GM18907 (cell line): ENCODE measurements at regions not wholly inside any gene's neighbourhood (a gene's known extent, or its start where the extent isn't known, plus 50 kb on each side); places are given as distances from the start of the nearest gene placed in this dataset.

Experiments used
- ATAC-seq: cut with Tn5 transposase; IDR thresholded peaks from one replicate; pipeline ENCODE4 v1.9.1; 2021; ENCODE audit warnings: mild to moderate bottlenecking, moderate library complexity; ENCODE audit not compliant: unreplicated experiment

DNA sequence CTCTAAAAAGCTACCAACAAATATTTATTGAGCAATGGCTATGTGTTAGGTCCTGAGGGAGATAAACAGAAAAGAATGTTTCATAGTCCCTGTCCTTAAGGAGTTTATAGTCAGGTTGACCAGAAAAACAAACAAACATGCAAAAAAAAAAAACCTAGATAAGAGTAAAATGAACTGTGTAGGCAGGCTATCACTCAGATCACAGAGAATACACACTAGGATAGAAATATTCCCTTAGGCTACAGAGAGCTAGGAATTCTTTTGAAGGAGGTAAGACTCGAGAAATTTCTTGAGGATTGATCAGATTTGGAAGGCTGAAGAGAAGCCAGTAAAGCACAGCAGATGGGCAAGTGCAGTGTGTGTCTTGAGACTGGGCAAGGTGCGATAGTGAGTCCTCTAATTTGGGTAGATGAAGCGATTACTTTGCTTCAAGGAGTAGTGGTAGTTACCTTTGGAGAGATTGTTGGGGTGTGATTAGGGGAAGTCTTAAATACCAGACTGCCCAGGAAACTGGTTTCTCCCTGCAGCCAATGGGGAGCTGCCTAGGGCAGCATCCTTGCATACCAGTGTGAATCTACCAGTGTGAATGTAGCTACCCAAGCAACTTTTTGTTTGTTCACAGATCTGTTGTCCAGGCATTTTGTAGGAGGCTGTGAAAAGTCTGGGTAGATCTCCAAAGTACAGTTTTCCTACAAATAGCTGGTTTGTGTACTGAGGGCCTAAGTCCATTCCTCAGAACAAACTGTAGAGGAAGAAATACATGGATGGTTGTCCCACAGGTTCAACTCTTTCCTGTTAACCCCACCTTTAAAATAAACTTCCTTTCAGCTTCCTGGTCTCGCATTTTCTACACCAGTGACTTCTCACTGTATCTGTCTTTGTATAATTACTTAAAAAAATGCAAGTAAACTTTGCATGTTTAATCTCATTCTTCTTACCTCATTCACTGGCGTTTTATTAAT lies 314.1 kb downstream of the KLF5 start:
- no peak for ATAC-seq

DNA sequence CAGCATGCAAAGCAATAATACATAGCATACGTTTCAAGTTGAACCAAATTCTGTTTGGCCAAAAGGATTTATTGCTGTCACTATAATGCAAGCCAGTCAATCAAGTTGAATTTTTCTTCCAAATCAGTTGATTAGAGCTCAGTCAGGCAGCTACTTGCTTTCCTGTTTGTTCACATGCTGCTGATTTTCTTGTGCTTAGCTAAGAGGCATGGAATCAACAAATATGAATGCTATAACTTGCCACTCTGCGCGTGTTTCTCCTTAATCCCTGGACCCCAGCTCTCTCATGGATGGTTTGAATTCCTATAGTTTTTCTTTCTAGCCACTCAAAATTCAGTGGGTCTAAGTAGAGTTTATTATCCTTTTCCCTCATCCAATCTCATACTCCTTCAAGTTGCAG lies 311.3 kb downstream of the KLF5 start:
- no peak for ATAC-seq

DNA sequence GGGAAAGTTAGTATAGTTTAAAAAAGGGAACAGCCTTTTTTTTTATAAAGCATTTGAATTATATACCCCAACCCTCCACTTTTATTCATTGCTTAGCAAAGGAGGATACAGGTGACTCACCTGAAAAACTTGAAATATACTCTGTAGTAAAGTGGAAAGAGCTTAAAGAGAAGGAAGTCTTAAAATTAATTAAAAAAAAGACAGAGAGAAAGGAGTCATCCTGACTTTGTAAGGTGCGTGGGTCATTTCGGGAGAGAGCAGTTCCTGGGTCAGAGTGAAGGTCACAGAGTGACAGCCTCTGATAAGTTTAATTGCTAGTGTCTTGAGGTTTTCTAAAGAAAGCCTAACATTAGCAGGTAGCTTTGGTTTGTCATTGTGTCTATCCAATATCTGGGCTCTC lies 310.3 kb downstream of the KLF5 start:
- ATAC-seq, result no peak

DNA sequence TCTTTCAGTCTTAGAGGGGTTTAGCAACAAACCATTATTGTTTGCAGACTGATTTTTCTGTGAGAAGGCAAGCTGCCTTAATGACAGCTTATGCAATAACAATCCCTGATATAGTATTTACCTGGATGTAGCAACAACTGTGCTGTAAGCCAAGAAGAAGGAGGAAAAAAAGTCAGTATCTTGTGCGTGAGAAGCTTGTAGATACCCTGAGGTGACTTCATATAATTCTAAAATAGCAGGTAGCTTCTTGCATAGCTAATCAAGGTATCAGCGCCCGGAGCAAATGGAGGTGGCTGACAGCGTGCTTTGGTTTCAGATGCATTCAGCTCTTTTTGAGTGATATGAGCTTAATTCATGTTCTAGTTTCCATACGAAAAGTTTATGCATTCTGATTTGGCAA lies 309.8 kb downstream of the KLF5 start:
- ATAC-seq, result no peak

DNA sequence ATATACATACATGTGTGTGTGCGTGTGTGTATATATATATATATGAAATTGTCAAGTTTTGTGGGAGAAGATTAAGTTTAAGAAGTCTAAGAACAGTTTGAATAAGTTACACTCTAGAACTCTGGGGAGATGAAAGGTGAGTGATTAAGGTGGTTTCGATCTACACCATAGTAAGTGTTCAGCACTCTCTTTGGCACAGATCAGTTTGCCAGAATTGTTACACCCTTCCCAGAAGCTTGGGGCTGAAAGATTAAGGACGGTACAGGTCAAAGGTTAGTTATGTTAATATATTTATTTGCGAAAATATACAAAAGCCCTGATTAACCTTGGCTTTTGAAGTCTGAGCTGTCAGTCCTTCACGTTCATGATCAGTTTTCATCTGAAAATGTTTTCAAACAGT lies 309.1 kb downstream of the KLF5 start:
- ATAC-seq, result no peak

DNA sequence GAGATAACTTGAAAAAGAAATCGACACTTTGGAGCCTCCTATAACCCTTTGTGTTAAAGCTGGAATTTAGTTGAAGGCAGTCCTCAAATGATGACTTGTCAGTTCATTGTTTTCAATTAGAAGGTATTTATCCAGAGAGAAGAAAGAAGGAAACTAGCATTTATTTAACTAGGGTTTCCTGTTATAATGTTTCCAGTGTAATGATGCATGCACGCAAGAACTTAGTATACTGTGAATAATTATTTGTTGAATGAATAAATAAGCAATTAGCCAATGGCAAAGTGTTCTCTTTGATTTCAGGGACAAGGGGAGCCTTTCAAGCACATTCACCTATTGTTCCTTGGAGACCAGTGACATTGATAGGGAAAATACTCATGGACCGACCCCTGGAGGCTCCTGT lies 307.4 kb downstream of the KLF5 start:
- no peak for ATAC-seq

DNA sequence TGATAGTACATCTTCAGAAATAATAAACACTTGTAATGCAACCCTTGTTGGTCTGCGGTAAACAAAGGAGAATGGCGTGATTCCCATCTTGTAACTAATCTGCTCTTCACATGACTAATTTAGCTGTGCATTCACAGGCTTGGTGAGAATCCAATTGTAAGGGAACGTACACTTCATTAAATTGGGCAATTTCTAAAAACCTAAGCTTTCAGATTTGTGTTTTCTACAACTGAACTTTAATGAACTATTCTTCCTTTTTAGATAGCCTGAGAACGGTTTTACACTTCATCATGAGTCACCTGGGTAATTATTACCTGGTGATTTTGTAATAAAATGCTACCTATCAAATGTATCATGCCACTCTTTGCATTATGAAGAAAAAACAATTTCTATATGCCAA lies 306.9 kb downstream of the KLF5 start:
- ATAC-seq, result no peak

DNA sequence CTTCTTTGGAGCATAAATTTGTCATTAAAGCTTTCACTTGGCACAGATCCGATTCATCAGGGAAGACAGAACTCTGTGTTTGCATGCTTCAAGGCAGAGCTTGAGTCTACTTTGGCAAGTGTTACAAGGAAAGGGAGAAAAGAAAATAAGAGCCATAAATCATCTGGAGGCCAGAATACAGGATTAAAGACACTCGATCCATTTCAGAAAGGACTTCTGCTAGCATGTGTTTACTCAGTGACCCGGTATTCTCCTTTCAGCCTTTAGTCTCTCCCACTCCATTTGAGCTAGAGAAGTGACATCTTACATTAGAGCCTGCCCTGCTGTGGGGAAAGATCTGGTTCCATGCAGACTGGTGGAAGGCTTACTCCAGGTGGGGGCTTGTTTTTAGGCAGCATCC lies 306.4 kb downstream of the KLF5 start:
- no peak for ATAC-seq

DNA sequence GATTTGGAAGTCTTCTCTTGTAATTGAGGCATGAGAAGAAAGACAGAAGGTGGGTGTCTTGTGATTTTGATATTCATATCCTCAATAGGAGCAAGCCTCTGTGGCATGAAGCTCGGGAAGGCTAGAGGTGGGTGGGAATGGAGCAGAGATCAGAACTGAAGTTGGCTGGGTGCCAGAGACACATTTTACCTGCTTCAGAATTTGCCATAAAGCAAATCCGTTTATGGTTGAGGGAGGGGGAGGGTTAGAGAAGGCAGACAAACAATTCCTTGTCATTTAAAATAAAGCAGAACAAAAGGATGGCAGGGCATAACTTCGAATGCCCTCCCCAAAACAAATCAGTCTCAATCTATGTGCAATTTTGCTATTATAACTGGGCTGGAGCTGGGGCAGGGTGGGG lies 305.9 kb downstream of the KLF5 start:
- ATAC-seq, result no peak

DNA sequence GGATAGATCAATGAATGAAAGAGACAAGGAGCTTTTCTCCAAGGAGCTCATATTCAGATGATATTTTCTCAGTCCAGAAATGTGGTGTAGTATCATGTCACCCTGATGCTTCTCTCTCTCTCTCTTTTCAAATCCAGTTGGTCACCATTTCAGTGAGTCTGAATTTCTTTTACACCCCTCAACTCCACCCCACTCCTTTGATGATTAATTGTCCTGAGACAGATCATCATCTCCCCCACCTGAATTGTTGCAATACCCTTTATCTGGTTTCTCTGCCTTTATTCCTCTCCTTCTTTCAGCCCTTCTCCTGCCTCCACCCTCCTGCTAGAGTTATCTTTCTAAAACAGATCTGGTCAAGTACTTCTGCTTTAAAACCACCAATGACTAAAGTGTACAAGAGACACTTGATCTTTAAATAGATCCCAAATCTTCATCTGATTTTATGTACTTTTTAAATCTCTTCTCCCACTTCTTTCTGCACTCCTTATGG lies 299.8 kb downstream of the KLF5 start:
- no peak for ATAC-seq

DNA sequence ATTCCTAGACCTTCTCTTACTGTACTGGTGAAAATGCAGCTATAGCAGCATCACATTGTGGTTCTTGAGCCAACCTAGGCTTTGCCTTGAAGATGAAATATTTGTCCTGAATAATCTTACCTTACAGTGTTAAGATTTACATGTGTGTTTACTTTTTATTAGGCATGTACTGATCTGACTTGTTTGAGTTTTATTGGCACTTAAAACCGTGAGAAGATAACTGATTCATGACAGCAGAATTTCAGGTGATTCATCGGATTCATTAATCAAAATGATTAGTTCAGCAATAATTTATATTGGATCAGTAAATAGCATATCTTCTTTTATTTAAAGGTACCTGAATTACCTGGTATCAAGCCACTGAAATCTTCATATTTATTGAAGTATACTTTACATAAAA lies 296.3 kb downstream of the KLF5 start:
- ATAC-seq, result no peak

DNA sequence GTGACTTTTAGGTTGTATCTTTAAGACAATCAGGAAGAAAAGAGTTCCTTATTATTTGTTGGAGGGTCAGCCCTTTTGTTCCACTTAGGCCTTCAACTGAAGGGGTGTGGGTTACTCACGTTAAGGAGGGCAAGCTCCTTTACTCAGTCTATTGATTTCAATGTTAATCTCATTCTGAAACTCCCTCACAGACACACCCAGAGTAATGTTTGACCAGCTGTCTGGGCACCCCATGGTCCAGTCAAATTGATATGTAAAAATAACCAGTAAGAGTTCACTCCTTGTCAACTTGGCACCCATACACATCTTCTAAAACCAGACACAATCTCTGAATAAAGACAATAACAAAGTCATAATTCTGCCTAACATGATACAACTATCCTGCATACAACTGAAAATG lies 292.9 kb downstream of the KLF5 start:
- ATAC-seq, result no peak

DNA sequence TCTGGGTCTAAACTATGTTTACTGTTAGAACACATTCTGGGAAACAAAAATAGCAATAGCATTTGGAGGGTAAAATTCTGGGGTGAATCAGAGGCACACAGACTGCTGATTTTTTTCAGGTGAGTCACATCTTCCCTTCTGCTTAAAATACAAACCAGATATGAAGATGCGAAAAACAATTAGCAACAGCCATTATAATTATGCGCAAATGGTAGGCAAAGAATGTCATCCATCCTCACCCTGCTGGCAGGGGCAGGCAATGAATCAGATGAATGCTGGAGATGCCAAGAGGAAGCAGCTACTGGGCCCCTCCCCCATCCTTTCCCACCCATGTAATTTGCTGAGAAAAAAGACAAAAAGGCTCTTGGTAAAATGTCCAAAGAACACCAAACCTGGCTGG lies 282.9 kb downstream of the KLF5 start:
- no peak for ATAC-seq

DNA sequence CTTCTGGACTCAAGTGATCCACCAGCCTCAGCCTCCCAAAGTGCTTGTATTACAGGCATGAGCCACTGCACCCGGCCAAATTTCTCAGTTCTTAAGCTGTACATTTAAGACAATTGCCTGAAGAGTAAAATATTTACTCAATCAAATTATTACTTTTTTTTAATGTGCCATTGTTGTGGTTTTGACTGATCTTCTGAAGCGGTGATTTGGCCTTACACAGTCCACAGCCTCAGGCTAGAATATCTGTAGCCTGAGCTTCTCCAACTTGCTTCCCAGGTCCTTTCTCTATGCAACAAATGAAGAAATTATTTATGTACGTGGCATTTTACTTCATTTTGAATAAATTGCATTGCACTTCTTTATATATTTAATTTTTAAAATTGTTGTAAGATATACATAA lies 281.3 kb downstream of the KLF5 start:
- ATAC-seq, result no peak

DNA sequence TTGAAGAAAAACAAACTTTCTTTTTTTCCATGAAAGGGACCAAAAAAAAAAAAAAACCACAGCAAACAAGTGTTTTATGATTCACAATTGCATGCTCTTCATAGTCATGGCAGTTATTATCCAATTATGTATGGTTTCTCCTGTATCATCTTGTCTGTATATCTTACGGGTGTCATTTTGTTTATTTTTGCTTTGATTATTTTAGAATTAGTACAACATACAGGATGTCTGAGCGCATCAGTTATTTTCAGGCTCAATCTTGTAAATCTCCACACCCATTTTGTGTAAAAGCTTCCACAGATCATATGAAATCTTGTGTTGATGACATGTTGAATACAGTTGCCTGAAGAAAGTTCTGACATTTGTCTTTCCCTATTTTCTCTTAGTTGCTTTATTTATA lies 280.3 kb downstream of the KLF5 start:
- no peak for ATAC-seq

DNA sequence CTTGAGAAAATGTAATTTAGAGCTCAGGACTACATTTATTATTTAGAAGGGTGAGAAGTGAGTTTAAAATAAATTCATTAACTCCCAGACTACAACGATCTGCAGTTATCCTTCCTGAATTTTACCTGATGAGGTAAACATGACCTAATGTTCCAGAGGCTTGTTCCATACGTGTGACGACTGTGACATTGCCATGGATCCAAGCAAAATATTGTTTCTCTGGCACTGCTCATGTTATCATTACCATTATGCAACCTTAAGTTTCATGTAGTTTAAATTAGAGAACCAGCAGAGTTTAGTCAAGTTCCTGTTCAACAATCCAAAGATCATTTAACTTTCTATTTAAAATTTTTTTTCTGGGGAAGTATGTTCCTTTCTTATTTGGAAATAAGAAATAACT lies 279.6 kb downstream of the KLF5 start:
- no peak for ATAC-seq

DNA sequence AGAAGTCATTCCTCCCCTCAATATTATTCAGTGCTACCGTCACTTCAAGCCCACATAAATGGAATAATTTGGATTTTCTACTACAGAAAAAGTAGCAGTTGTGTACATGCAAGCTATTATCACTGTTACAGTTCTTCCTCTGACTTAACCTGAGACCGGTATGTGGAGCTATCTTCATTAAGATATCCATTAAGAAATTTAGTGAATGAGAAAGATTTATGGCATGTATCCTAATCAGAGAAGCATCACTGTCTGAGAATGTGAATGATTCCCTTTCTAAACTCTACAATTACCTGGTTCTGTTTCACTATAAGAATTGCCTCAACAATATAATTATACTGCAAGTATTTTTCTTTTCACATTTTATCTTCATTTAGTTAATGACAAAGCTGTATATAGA lies 278.7 kb downstream of the KLF5 start:
- ATAC-seq, result no peak

DNA sequence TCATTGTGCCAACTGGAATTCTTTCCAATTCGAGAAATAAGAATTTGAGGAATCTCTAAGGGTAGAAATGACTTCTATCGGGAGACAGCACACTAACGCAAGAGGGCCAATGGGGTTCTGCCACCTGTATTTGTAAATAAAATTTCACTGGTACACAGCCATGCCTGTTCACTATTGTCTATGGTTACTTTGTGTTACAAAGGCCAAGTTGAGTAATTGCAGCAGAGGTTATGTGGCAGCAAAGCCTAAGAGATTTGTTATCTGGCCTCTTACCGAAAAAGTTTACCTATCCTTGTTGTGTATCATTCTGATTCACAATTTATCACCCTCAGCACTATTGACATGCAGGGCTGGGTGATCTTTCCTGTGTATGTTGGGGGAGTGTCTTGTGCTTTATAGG lies 278.0 kb downstream of the KLF5 start:
- no peak for ATAC-seq

DNA sequence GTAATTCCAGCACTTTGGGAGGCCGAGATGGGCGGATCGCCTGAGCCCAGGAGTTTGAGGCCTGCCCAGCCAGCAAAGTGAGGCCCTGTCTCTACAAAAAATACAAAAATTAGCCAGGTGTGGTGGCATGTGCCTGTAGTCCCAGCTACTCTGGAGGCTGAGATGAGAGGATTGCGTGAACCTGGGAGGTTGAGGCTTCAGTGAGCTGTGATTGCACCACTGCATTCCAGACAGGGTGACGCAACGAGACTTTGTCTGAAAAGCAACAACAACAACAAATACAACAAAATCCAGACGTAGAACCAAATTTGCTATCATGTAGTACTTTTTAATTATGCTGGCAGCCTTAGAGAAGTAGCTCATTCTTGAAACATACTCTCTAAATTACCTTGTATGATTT lies 277.1 kb downstream of the KLF5 start:
- no peak for ATAC-seq

DNA sequence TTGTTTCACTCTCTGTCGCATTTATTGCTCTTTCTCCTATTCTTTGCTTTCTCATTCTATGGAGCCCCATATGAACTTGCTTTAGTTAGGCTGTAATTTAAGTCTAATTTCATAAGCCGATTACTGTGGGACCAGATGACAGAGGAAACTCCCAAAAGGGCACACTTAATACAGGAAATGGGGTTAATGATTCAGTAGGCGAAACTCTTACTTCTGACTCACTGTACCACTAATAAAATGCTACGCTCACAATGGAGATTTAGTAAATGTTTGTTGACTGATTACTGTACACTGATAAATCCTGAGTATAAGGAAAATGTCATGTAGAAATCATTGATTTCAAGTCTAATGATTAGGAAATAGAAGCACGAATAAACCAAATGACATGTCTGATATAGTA lies 276.4 kb downstream of the KLF5 start:
- ATAC-seq, result peak; percentile 100

DNA sequence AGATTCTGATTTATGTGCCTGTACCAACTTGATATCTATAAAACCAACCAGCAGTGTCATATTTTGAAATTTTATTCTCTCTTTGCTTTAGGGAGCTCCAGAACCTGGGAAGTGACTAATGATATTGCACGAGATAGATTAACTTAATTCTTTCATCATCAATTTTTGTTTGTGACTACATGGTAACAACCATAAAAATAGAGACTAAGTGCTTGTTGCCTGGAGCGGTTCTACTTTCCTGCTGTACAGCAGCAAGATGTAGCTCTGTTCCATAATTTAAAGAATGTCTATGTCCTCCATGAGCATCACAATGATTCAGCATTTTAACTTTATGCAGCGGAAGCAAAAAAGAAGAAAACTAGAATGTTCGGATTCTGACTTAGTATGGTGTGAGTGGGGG lies 275.6 kb downstream of the KLF5 start:
- no peak for ATAC-seq

DNA sequence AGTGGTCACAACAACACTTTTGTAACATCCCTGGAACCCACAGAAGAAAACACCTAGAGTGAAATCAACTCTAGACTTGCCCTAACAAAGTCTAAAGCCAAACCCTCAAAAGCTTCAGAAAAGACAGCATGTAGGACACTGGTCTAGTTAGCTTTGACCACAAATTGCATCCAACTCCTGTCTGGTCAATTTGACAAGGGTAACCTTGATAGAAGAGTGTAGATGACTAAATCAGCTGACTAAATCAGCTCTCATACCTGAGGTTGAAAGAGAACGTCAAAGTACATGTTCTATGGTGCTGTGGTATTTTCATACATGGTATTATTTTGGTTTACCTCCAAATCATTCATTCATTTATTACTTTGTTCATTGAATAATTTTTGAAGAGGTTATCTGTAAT lies 272.8 kb downstream of the KLF5 start:
- ATAC-seq, result no peak

DNA sequence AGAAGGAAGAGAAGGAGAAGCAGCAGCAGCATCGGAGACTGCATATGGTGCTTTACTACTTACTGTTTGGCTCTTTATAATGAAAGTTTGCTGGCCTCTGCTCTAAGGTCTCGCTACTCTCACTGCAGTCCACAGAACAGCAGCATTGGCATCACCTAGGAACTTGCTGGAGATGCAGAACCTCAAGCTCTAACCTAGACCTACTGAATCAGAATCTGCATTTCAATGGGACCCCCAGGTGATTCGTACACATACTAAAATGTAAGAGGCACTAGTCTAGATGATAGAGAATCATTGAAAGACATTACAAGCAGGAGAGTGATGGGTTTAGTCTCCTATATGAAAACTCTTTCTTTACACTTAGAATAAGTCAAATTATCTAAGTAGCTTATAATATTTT lies 270.6 kb downstream of the KLF5 start:
- ATAC-seq, result no peak
